Psoas muscle (tissue), 7 donors: ENCODE measurements at regions not wholly inside any gene's neighbourhood (a gene's known extent, or its start where the extent isn't known, plus 50 kb on each side); places are given as distances from the start of the nearest gene placed in this dataset.

Experiments
- ATAC-seq, 4 donors: fragments of 200-7000 bp; cut with Tn5 transposase; one replicate each; pipeline ENCODE4 v1.9.1; 2020; ENCODE audit warnings: moderate library complexity in 3 of 4, mild to moderate bottlenecking in 2 of 4
- DNase-seq, 2 donors: peaks; one replicate each; pipeline ENCODE4 v3.0.0-alpha.2; 2020
- H3K27ac ChIP-seq: fragments of 200-600 bp; one replicate; pipeline ENCODE4 v1.8.0; 2022
- H3K27me3 ChIP-seq, 3 donors: fragments of 200-600 bp in 1 of 3; one replicate each; pipeline versions ENCODE4 v1.6.1 to v1.8.0; 2013 to 2022; ENCODE audit warnings: low read length in 2 of 3, mild to moderate bottlenecking in 2 of 3, moderate library complexity in 1 of 3; ENCODE audit not compliant: insufficient read depth in 3 of 3
- H3K36me3 ChIP-seq, 2 donors: fragments of 200-600 bp in 1 of 2; one replicate each; pipeline versions ENCODE4 v1.6.1 to v1.8.0; 2013 to 2022; ENCODE audit warnings: low read depth in 1 of 2, mild to moderate bottlenecking in 1 of 2, moderate library complexity in 1 of 2; ENCODE audit not compliant: insufficient read depth in 1 of 2
- H3K4me1 ChIP-seq: fragments of 200-600 bp; one replicate; pipeline ENCODE4 v1.8.0; 2022
- H3K4me3 ChIP-seq: fragments of 200-600 bp; one replicate; pipeline ENCODE4 v1.8.0; 2022; ENCODE audit warnings: mild to moderate bottlenecking
- H3K9me3 ChIP-seq: fragments of 200-600 bp; one replicate; pipeline ENCODE4 v1.8.0; 2022
- WGBS, 3 donors: extraction: QIAGEN DNeasy Blood & Tissue Kit; methylation state at CpG; one replicate each; pipeline versions ENCODE4 v1.1.6 to v1.1.7; 2013; 5-methylcytosine and 5-hydroxymethylcytosine counted together
- intact Hi-C, 2 donors: fragments of 100-400 bp; cut with DNase I; formaldehyde crosslinking; loops; one replicate each; pipeline versions ENCODE4 v1.11.0 to v1.14.2; 2022
- TF ChIP-seq, protein P1 (sequence below): fragments of 200-600 bp; IDR thresholded peaks from one replicate; pipeline ENCODE4 v1.8.0; 2022; ENCODE audit warnings: antibody characterized with exemption
- donor health status: healthy with polysubstance abuse.
- donor health status: DM: no; HTN: no; CAD: no; lungs with moderate emphysema.
- donor health status: Bipolar disorder and iron deficiency.
- donor health status: healthy.
- donor health status: DM: yes; HTN: yes; CAD: no.
- donor health status: DM: no; HTN: no; CAD: no.
- donor health status: DM: yes; HTN: yes; CAD: no.

DNA sequence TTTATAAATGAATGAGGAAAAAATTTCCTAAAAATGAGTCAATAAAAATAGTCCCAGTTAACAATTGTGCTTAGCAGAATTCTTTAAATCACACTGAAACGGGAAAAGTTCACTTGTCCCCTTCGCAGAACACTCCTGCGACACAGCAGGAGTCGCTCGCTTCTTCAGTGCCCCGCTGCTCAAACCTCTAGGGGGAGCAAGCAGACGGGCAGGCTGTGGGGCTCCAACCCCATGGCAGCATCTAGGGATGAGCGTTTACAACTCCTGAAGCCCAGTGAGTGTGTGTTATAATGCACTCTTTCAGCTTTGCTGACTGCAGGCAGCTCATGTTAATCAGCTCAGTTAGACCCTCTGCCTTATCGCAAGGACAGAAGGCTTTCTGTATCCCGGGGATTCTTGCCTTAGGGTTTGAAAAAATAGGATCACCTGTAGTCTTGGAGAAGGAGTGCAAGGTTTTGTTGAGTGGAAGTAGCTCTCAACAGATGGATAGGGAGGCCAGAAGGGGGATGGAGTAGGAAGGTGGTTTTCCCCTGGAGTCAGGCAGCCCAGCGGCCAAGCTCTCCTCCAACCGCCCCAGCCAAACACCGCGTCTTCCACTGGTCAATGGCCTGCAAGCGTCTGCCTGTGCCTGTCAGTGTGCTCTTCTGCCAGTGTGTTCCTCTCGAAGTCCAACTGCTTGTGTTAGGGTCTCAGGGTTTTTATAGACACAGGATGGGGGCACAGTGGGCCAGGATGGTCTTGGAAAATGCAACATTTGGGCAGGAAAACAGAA, 1977.7 kb upstream of the LRRTM1 start:
- Histone ChIP-seq H3K27me3 (no peaks in the 10 kb centered on the region), H3K4me3 (no peak overlapping the region), H3K4me1 (no peaks in the 10 kb centered on the region), H3K36me3 (no peaks in the 10 kb centered on the region), H3K27ac (no peak overlapping the region), H3K9me3 (no peaks in the 10 kb centered on the region)
- DNase-seq, result no peak
- WGBS, 3 donors, result 73 to 79% (median 76%) methylated on average over 16 of the region's 16 CpGs
- TF ChIP-seq, protein P1, sequence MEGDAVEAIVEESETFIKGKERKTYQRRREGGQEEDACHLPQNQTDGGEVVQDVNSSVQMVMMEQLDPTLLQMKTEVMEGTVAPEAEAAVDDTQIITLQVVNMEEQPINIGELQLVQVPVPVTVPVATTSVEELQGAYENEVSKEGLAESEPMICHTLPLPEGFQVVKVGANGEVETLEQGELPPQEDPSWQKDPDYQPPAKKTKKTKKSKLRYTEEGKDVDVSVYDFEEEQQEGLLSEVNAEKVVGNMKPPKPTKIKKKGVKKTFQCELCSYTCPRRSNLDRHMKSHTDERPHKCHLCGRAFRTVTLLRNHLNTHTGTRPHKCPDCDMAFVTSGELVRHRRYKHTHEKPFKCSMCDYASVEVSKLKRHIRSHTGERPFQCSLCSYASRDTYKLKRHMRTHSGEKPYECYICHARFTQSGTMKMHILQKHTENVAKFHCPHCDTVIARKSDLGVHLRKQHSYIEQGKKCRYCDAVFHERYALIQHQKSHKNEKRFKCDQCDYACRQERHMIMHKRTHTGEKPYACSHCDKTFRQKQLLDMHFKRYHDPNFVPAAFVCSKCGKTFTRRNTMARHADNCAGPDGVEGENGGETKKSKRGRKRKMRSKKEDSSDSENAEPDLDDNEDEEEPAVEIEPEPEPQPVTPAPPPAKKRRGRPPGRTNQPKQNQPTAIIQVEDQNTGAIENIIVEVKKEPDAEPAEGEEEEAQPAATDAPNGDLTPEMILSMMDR, result no peak
- intact Hi-C loops, result no loop called here
- no peak for ATAC-seq

DNA sequence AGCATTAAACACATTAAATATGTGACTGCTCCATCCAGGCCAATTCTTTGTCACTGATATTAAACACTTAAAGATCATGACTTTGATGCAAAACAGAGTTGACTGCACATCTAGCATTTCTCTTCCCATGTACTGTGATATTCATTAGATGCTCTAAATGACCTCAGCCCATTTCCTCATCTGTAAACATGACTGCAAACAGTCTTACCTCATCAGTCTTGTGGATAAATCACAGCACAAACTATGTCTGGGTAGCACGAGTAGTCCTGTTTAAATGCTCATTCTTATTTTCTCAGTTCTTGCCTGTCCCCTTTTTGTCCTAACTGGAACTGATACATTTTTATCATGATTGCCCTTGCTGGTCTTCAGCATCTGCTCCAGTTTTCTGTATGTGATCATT, 1974.8 kb upstream of the LRRTM1 start:
- DNase-seq (no peak), ATAC-seq (no peak)
- Histone ChIP-seq H3K36me3 (no peaks in the 10 kb centered on the region), H3K27me3 (no peaks in the 10 kb centered on the region), H3K4me3 (no peak overlapping the region), H3K9me3 (no peaks in the 10 kb centered on the region), H3K4me1 (no peaks in the 10 kb centered on the region), H3K27ac (no peak overlapping the region)
- TF ChIP-seq, protein P1, result no peak
- WGBS, 3 donors, result 49 to 69% (median 62%) methylated on average over 1 of the region's 1 CpG
- intact Hi-C loops, result no loop called here

GRCh38 chr2:82278416-82278815, 1973.9 kb upstream of the LRRTM1 start:
- TF ChIP-seq, protein P1, result no peak
- DNase-seq (no peak), ATAC-seq (no peak)
- 84 to 94% (median 91%) methylated on average over 1 of the region's 1 CpG for WGBS, 3 donors
- Histone ChIP-seq H3K27ac (no peak overlapping the region), H3K27me3 (no peaks in the 10 kb centered on the region), H3K4me3 (no peak overlapping the region), H3K36me3 (no peaks in the 10 kb centered on the region), H3K9me3 (no peaks in the 10 kb centered on the region), H3K4me1 (no peaks in the 10 kb centered on the region)
- intact Hi-C loops, result no loop called here

- H3K4me1 ChIP-seq, result no peaks in the 10 kb centered on the region
- no peaks in the 10 kb centered on the region for H3K36me3 ChIP-seq
- no peak overlapping the region for H3K27ac ChIP-seq
- intact Hi-C loops, result no loop called here
- WGBS, 3 donors, result 54 to 78% (median 70%) methylated on average over 2 of the region's 2 CpGs
- no peak for ATAC-seq
- peaks cover 0 to 2% (median 0%) of the 10 kb centered on the region in 3 donors for H3K27me3 ChIP-seq
- no peaks in the 10 kb centered on the region for H3K9me3 ChIP-seq
- H3K4me3 ChIP-seq, result no peak overlapping the region
- DNase-seq, result no peak
- TF ChIP-seq, protein P1, result no peak
Measured at GRCh38 chr2:82275599-82275998, 1971.0 kb upstream of the LRRTM1 start.

DNA sequence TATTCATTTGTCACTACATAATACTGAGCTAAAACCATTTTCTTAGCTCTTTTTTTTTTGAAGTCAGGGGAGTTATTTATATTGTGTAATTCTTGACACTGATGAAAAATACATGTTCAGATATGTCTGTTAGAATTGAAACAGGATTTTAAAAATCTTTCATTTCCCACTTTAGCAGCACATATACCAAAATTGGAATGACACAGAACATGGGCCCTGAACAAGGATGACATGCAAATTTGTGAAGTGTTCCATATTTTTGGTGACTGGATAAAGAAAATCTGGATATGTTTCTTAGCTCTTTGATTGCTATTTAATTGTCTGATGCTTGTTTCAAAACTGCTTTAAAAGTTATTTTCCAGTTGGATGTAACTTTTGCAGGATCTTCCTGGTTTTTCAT, 1963.9 kb upstream of the LRRTM1 start:
- ATAC-seq (no peak), DNase-seq (no peak)
- TF ChIP-seq, protein P1, result no peak

More for the DNA sequence above, 1963.9 kb upstream of the LRRTM1 start:
- intact Hi-C loops, result no loop called here
- H3K27ac ChIP-seq, result no peak overlapping the region
- no peaks in the 10 kb centered on the region for H3K9me3 ChIP-seq
- no peaks in the 10 kb centered on the region for H3K4me1 ChIP-seq
- peaks cover 0 to 2% (median 0%) of the 10 kb centered on the region in 3 donors for H3K27me3 ChIP-seq
- no peak overlapping the region for H3K4me3 ChIP-seq
- H3K36me3 ChIP-seq, result no peaks in the 10 kb centered on the region
